GM21723 (cell line): ENCODE measurements at regions not wholly inside any gene's neighbourhood (a gene's known extent, or its start where the extent isn't known, plus 50 kb on each side); places are given as distances from the start of the nearest gene placed in this dataset.
"Not testable (repeated sequence)": the region's sequence is repeated elsewhere in the genome, so short reads cannot be mapped to it uniquely, and the experiment has no call there.

ENCODE experiments used
- ATAC-seq: cut with Tn5 transposase; IDR thresholded peaks from one replicate; pipeline ENCODE4 v1.9.1; 2021; ENCODE audit warnings: mild to moderate bottlenecking, moderate library complexity; ENCODE audit not compliant: unreplicated experiment

- ATAC-seq = no peak
Observed at GRCh38 chr6:2324166-2324953, 79.0 kb upstream of the GMDS start.

GRCh38 chr6:2317498-2317897, 72.1 kb upstream of the GMDS start:
- ATAC-seq = not testable (repeated sequence)

- no peak for ATAC-seq
Observed at GRCh38 chr6:2314641-2315040, 69.2 kb upstream of the GMDS start.

- ATAC-seq = no peak
Observed at GRCh38 chr6:2310042-2310441, 64.6 kb upstream of the GMDS start.

- ATAC-seq = no peak
Observed at GRCh38 chr6:2309122-2309521, 63.7 kb upstream of the GMDS start.

- ATAC-seq = no peak
Observed at GRCh38 chr6:2307799-2308198, 62.4 kb upstream of the GMDS start.

- ATAC-seq = no peak
Observed at GRCh38 chr6:2305951-2306350, 60.5 kb upstream of the GMDS start.

GRCh38 chr6:2302482-2302881, 57.1 kb upstream of the GMDS start:
- not testable (repeated sequence) for ATAC-seq

GRCh38 chr6:2296781-2297180, 51.4 kb upstream of the GMDS start:
- ATAC-seq = no peak
